ENCODE measurements at regions not wholly inside any gene's neighbourhood (a gene's known extent, or its start where the extent isn't known, plus 50 kb on each side); places are given as distances from the start of the nearest gene placed in this dataset.

GRCh38 chr12:94704452-94705306 lies 54.3 kb upstream of the TMCC3 start:
- TF ChIP-seq CTCF (IDR thresholded peaks at IDR 0.05) (no peak), POLR2AphosphoS5 (IDR thresholded peaks at IDR 0.05; ENCODE audit: low read depth, low read length) (no peak)

Data from Panc1 (cell line).